COLO829 (cell line): ENCODE measurements at regions not wholly inside any gene's neighbourhood (a gene's known extent, or its start where the extent isn't known, plus 50 kb on each side); places are given as distances from the start of the nearest gene placed in this dataset.

Experiments used
- DNase-seq: peaks from one replicate; pipeline ENCODE4 v3.0.0; 2012; ENCODE audit warnings: low spot score

GRCh38 chrX:117215683-117216082 lies 752.9 kb upstream of the CT83 start:
- no peak for DNase-seq

- DNase-seq: no peak
Observed at GRCh38 chrX:117196481-117196880, 733.7 kb upstream of the CT83 start.

DNA sequence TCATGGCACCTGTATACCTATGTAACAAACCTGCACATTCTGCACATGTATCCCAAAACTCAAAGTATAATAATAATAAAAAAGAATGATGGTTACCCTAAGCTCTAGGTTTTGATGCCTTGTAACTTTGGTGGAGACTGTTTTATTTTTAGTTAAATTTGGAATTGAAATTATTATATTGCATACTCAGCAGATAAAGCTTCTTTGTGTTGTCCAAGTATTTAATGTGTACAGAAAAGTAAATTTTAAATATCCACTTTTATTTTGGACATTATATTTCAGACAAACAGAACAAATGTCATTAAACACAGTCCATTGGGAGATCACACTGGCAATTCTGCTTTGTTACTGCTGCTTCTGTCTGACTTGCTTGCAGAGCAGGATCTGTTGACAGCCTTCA lies 684.5 kb upstream of the CT83 start:
- no peak for DNase-seq

DNA sequence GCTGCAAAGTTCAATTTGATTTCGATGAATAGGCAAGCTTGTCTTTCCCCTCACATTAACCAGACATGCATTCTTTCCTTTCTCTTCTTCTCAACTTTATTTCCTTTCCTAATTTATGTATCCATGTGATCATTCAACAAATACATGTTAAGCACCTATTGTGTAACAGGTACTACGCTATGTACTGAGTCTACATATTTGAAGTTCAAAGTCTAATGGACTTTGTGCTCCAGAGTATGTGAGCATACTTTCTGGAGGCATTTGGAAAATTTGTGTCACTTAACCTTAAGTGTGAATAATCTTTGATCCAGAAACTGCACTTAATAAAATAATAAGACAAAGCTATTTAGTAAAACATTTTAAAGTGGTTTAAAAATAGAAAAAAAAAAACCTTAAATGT lies 675.3 kb upstream of the CT83 start:
- no peak for DNase-seq

DNA sequence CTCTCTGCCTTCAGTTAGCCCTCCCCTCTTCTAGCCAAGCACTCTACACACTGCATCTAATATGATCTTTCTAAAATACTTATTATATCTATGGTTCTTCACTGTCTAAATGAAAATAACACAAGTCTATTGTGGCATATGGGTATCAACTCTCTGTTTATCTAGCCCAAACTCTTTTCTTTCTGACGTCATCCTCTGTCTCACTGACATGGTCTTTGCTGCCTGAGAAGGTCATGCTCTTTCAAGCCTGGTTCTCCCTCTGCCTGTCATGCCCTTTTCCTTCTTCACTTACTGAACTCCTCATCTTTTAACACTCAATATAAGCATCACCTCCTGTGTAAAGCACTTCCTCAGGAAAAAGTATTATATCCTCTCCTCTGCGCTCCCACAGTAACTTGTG lies 672.2 kb upstream of the CT83 start:
- no peak for DNase-seq

DNA sequence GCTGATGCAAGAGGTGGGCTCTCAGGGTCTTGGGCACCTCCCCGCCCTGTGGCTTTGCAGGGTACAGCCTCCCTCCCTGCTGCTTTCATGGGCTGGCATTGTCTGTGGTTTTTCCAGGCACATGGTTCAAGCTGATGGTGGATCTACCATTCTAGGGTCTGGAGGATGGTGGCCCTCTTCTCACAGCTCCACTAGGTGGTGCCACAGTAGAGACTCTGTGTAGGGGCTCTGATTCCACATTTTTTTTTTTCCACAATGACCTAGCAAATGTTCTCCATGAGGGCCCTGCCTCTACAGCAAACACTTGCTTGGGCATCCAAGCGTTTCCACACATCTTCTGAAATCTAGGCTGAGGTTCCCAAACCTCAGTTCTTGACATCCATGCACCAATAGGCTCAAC lies 657.9 kb upstream of the CT83 start:
- DNase-seq: no peak

GRCh38 chrX:117096528-117096927 lies 633.8 kb upstream of the CT83 start:
- no peak for DNase-seq

DNA sequence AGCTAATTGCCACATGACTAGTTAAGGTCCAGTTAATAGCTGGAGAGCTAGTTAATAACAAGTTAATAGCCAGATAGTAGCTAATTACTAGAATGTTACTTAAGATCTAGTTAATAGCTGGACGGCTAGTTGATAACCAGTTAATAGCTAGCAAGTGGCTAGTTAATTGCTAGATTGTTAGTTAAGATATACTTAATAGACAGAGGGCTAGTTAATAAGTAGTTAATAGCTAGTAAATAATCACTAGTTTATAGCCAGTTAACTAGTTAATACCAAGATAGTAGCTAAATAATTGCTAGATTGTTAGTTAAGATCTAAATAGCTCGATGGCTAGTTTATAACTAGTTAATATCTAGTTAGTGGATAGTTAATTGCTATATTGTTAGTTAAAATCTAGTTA lies 632.6 kb upstream of the CT83 start:
- no peak for DNase-seq

GRCh38 chrX:117094149-117094548 lies 631.4 kb upstream of the CT83 start:
- DNase-seq: no peak

DNA sequence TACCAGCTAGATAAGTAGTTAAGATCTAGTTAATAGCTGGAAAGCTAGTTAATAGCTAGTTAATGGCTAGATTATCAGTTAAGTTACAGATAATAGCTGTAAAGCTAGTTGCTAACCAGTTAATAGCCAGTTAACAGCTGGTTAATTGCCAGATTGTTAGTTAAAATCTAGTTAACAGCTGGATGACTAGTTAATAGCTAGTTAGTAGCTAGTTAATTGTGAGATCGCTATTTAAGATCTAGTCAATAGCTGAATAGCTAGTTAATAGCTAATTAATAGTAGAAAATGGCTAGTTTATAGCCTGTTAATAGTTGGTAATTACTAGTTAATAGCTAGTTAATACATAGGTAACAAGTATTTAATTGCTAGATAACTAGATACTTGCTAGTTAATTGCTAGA lies 630.5 kb upstream of the CT83 start:
- no peak for DNase-seq

- no peak for DNase-seq
Observed at GRCh38 chrX:117092641-117093040, 629.9 kb upstream of the CT83 start.

DNA sequence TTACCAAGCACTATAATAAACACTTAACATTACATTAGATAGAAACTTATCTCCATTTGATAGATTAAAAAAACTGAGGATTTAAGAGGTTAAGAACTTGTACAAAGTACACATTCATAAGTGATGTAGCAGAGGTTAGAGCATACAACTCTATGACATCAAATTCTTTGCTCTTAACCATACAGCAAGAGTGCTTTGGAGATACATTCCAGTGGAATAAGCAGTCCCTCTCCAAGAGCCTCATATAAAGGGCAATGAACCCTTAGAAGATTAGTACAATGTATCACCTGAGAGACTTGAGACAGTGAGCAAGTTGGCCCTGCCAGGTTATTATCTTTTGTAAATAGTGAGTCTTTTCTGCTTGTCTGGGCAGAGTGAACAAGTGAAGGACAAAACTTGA lies 600.4 kb upstream of the CT83 start:
- DNase-seq: no peak

GRCh38 chrX:117059848-117060247 lies 597.1 kb upstream of the CT83 start:
- DNase-seq: no peak

GRCh38 chrX:117053260-117053659 lies 590.5 kb upstream of the CT83 start:
- no peak for DNase-seq

DNA sequence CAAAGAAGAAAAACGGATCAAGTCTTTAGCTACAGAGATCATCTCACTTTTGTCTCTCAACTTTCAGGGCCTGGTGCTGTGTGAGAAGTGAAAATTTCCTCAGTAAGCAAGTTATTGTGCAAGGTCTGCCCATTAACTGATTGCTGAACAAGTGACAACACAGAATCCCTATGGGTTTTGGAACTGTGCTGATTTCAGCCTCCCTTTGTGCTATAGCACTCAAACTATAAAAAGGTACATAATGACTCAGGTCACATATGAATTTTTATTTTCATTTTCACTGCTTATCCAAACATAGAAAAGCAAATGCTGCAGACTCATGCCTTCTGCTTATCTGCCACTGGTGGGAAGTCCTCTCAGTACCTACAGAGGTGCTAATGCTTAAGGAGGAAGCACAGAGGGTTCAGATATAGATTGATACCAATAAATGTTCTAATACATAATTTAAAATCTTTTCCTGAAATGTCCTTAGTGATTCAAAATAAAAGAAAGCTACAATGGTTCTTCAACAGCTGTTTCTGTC lies 576.2 kb upstream of the CT83 start:
- no peak for DNase-seq

DNA sequence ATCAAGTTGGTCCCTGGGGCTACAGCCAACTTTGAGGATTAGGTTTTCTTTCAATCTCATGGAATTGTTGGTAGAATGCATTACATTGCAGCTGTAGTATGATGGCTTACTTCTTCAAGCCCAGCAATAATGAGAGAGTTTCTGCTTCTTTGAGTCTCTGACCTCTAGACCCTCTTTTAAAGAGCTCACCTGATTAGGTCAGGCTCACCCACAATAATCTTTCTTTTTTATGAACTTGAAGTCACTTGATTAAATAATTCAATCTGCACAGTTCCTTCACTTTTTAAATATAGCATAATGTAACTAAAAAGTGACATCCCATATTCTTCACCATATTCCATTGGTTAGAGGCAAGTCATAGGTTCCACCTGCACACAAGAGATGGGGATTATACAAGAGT lies 547.5 kb upstream of the CT83 start:
- no peak for DNase-seq

GRCh38 chrX:117002981-117003380 lies 540.2 kb upstream of the CT83 start:
- DNase-seq: peak; percentile 34

- no peak for DNase-seq
Observed at GRCh38 chrX:116975517-116975916, 512.7 kb upstream of the CT83 start.

DNA sequence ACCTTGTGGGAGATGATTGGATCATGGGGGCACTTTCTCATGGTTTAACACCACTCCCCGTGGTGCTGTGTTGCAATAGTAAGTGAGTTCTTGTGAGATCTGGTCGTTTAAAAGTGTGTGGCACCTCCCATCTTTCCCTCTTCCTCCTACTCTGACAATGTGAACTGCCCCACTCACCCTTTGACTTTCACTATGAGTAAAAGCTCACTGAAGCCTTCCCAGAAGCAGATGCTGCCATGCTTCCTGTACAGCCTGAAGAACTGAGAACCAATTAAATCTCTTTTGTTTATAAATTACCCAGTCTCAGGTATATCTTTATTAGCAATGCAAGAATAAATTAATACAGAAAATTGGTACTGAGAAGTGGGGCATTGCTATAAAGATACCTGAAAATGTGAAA lies 509.6 kb upstream of the CT83 start:
- DNase-seq: no peak

DNA sequence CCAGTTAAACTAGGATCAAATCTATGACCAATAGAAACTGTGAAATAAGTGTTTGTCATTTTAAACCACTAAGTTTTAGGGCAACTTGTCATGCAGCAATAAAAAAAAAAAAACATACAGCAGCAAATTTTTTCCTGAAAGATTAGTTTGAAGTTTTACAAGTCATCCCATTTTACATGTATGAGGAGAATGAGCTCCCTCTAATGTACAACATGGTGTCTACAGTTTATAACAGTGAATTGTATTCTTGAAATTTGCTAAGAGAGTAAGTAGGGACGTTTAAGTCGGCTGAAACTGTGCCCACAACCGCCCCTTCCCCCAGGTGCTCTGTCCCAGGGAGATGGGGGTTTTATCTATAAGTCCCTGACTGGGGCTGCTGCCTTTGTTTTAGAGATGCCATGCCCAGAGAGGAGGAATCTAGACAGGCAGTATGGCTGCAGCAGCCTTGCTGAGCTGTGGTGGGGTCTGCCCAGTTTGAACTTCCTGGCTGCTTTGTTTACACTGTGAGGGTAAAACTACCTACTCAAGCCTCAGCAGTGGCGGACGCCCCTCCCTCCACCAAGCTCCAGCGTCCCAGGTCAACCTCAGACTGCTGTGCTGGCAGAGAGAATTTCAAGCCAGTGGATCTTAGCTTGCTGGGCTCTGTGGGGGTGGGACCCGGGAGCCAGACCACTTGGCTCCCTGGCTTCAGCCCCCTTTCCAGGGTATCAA lies 499.3 kb upstream of the CT83 start:
- peak; percentile 9 for DNase-seq

GRCh38 chrX:116930311-116930710 lies 467.5 kb upstream of the CT83 start:
- DNase-seq: no peak

DNA sequence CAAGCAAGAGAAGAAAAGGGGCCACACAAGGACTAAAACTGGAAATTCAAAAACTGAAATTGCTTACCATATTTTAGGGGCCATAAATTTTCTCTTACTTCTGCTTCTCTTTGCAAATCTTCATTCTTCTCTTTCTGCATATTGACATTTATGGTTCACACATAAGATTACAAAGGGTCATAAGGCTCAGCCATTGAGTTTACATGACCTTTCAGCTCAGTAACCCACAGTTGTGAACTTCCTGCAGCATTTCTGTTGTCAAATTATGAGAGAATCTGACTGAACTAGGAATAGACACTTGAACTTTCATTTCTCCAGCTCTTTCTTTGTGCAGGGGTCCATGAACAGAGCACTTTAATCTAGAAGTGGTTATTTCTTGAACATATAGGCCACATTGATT lies 434.8 kb upstream of the CT83 start:
- DNase-seq: no peak

DNA sequence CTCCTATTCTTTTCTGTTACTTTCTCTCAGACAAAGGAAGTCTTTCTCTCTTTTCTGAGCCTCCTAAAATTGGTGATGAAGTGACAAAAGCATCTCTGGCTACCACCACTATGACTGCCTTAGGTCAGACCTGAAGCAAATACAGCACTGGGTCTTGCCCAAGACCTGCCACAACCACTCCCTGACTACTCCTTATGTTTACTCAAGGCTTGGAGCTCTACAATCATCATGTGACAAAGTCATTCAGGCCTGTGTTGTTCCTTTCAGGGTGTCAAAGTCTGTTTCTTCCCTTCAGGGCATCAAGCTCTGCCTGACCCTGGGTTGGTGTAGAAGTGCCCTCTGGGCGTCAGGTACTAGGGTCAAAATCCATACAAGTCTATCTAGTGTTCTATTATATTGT lies 419.2 kb upstream of the CT83 start:
- no peak for DNase-seq

DNA sequence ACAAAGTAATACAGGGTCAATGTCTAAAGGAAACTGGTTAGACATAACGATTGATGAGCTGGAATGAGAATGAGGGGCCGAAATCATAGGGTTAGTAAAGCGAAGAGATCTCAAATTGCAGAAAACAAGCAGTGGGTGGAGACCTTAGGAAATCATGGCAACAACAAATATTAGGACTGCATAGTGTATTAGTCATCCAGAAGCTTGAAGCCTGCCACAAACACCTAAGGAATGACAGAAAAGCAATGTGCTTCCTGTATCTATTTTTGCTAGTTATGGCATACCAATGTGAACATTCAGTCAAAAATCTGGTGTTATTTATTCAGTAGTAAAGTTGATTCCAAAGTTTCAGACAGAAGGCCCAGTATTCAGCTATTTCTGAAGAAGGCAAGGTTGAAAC lies 410.9 kb upstream of the CT83 start:
- peak; percentile 20 for DNase-seq
